Suprapubic skin (tissue), 4 donors: ENCODE measurements at regions not wholly inside any gene's neighbourhood (a gene's known extent, or its start where the extent isn't known, plus 50 kb on each side); places are given as distances from the start of the nearest gene placed in this dataset.

Experiments
- CTCF ChIP-seq, 2 donors: fragments of 200-600 bp in 1 of 2; fragments of 450-650 bp in 1 of 2; sonication (generic) in 1 of 2; IDR thresholded peaks; one replicate each; pipeline ENCODE4 v1.5.1; 2016 to 2019; ENCODE audit warnings: antibody characterized with exemption in 2 of 2, mild to moderate bottlenecking in 1 of 2, moderate library complexity in 1 of 2
- EP300 ChIP-seq: sonication (generic); formaldehyde crosslinking; IDR thresholded peaks from one replicate; pipeline ENCODE4 v1.6.1; 2017; ENCODE audit warnings: antibody characterized with exemption
- POLR2A ChIP-seq, 2 donors: fragments of 450-650 bp; IDR thresholded peaks; one replicate each; pipeline ENCODE4 v1.6.1; 2017; ENCODE audit warnings: antibody characterized with exemption in 2 of 2, mild to moderate bottlenecking in 2 of 2, moderate library complexity in 2 of 2
- POLR2AphosphoS5 ChIP-seq, 3 donors: sonication (generic); formaldehyde crosslinking; IDR thresholded peaks; one replicate each; pipeline ENCODE4 v1.6.1; 2017; ENCODE audit warnings: antibody characterized with exemption in 3 of 3

GRCh38 chr2:128442891-128443302 lies 124.2 kb upstream of the HS6ST1 start:
- TF ChIP-seq POLR2A (IDR thresholded peaks at IDR 0.05), result no peak
- TF ChIP-seq CTCF (IDR thresholded peaks at IDR 0.05), result no peak
- no peak for TF ChIP-seq POLR2AphosphoS5 (IDR thresholded peaks at IDR 0.05)
- TF ChIP-seq EP300, result no peak
